Spleen (tissue), 11 donors: ENCODE measurements at regions not wholly inside any gene's neighbourhood (a gene's known extent, or its start where the extent isn't known, plus 50 kb on each side); places are given as distances from the start of the nearest gene placed in this dataset.
"Not testable (repeated sequence)": the region's sequence is repeated elsewhere in the genome, so short reads cannot be mapped to it uniquely, and the experiment has no call there.

Experiments used
- DNase-seq: peaks from one replicate; pipeline ENCODE4 v3.0.0-alpha.2; 2020
- H3K27ac ChIP-seq, 8 donors: fragments of 200-600 bp; sonication (generic) in 7 of 8; 1 replicate in 4 of 8; 2 replicates in 4 of 8; pipeline versions ENCODE4 v1.5.0 to v1.8.0; 2016 to 2021; ENCODE audit warnings: inconsistent platforms in 4 of 8, mild to moderate bottlenecking in 4 of 8, moderate library complexity in 1 of 8
- H3K27me3 ChIP-seq, 7 donors: fragments of 200-600 bp; sonication (generic) in 6 of 7; replicated peaks in 1 of 7; 1 replicate in 4 of 7; 2 replicates in 3 of 7; pipeline versions ENCODE4 v1.5.0 to v1.8.0; 2016 to 2021; ENCODE audit warnings: inconsistent platforms in 3 of 7, mild to moderate bottlenecking in 1 of 7
- H3K36me3 ChIP-seq, 6 donors: fragments of 200-600 bp; sonication (generic) in 5 of 6; 1 replicate in 4 of 6; 2 replicates in 2 of 6; pipeline versions ENCODE4 v1.5.0 to v1.8.0; 2016 to 2021; ENCODE audit warnings: inconsistent platforms in 2 of 6
- H3K4me1 ChIP-seq, 6 donors: fragments of 200-600 bp; sonication (generic) in 5 of 6; 1 replicate in 3 of 6; 2 replicates in 3 of 6; pipeline versions ENCODE4 v1.5.0 to v1.8.0; 2016 to 2021; ENCODE audit warnings: inconsistent platforms in 3 of 6
- H3K4me3 ChIP-seq, 8 donors: fragments of 200-600 bp; sonication (generic) in 7 of 8; 1 replicate in 4 of 8; 2 replicates in 4 of 8; pipeline versions ENCODE4 v1.5.0 to v1.8.0; 2016 to 2021; ENCODE audit warnings: inconsistent platforms in 4 of 8, mild to moderate bottlenecking in 4 of 8, moderate library complexity in 2 of 8
- H3K9me3 ChIP-seq, 8 donors: fragments of 200-600 bp; sonication (generic) in 7 of 8; 1 replicate in 4 of 8; 2 replicates in 4 of 8; pipeline versions ENCODE4 v1.5.0 to v1.8.0; 2016 to 2021; ENCODE audit warnings: inconsistent platforms in 4 of 8
- CTCF ChIP-seq, 11 experiments: fragments of 200-600 bp in 7 of 11; fragments of 450-650 bp in 4 of 11; sonication (generic) in 4 of 11; IDR thresholded peaks in 8 of 11; conservative IDR thresholded peaks in 3 of 11; 1 replicate in 7 of 11; 2 replicates in 4 of 11; pipeline versions ENCODE4 v1.4.0 to v1.8.0; 2016 to 2021; ENCODE audit warnings: antibody characterized with exemption in 11 of 11, inconsistent platforms in 4 of 11, mild to moderate bottlenecking in 1 of 11
- POLR2A ChIP-seq, 3 donors: fragments of 450-650 bp; IDR thresholded peaks; one replicate each; pipeline ENCODE4 v1.5.1; 2017; ENCODE audit warnings: antibody characterized with exemption in 3 of 3, mild to moderate bottlenecking in 1 of 3
- POLR2AphosphoS5 ChIP-seq, 3 donors: sonication (generic); formaldehyde crosslinking; IDR thresholded peaks; one replicate each; pipeline ENCODE4 v1.5.1; 2017; ENCODE audit warnings: antibody characterized with exemption in 3 of 3
- WGBS, 5 donors: extraction: QIAGEN DNeasy Blood & Tissue Kit in 3 of 5; methylation state at CpG; one replicate each; pipeline versions ENCODE4 v1.1.5 to v1.1.7; 2013 to 2018; 5-methylcytosine and 5-hydroxymethylcytosine counted together
- intact Hi-C: fragments of 100-400 bp; cut with DNase I; formaldehyde crosslinking; loops from one replicate; pipeline ENCODE4 v1.15.0; 2023; ENCODE audit warnings: low total_unique reads
- donor health status: healthy with polysubstance abuse.
- donor health status: DM: no; HTN: no; CAD: no; lungs with moderate emphysema.
- donor health status: DM: no; HTN: no; CAD: no.
- donor health status: Bipolar disorder and iron deficiency.
- donor health status: healthy.
- donor health status: DM: no; HTN: no; CAD: no.
- donor health status: DM: yes; HTN: yes; CAD: no.

DNA sequence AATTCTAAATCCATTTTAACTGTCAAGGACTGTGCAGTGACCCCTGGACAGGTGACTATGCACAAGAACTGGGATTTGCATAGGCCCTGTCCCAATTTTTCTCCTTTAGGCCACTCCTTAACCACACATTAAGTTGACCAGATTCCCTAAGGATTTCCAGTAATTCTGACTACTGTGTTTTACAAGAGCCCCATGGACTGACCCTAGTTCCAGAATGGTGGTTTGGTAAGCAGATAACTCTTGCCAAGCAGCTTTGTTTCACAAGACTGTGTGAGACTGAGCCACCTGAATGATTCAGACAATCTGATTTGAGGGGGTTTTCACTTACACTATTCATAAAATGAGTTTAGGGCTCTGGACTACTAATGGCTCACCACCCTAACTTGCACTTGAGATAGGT is 535.8 kb downstream of the ZBBX start:
- no peak for TF ChIP-seq POLR2A (IDR thresholded peaks at IDR 0.05)
- no peak for DNase-seq
- H3K4me1 ChIP-seq = no peaks in the 10 kb centered on the region
- no peak overlapping the region for H3K4me3 ChIP-seq
- peaks cover 0 to 26% (median 2%) of the 10 kb centered on the region in 8 donors for H3K9me3 ChIP-seq
- no peaks in the 10 kb centered on the region for H3K36me3 ChIP-seq
- no peak overlapping the region for H3K27ac ChIP-seq
- intact Hi-C loops = no loop called here
- no peaks in the 10 kb centered on the region for H3K27me3 ChIP-seq

- DNase-seq, intact Hi-C loops, H3K27me3 ChIP-seq, H3K27ac ChIP-seq, H3K36me3 ChIP-seq, H3K4me1 ChIP-seq, H3K4me3 ChIP-seq: not testable (repeated sequence)
- H3K9me3 ChIP-seq = peaks cover 0 to 26% (median 2%) of the 10 kb centered on the region in 8 donors
- WGBS, 5 donors = 89 to 97% (median 91%) methylated on average over 7 to 25 of the region's 25 CpGs
Measured at GRCh38 chr3:166842784-166843183, 537.3 kb downstream of the ZBBX start.

GRCh38 chr3:166837535-166837934 is 542.6 kb downstream of the ZBBX start:
- DNase-seq = no peak
- 52 to 76% (median 67%) methylated on average over 4 of the region's 4 CpGs for WGBS, 5 donors
- intact Hi-C loops = no loop called here
- no peaks in the 10 kb centered on the region for H3K4me1 ChIP-seq
- no peaks in the 10 kb centered on the region for H3K36me3 ChIP-seq
- H3K4me3 ChIP-seq = no peak overlapping the region
- H3K27ac ChIP-seq = no peak overlapping the region
- no peaks in the 10 kb centered on the region for H3K27me3 ChIP-seq
- peak in 2 of 11 experiments; percentile 27 to 36 for TF ChIP-seq CTCF (IDR thresholded peaks at IDR 0.05 in 8 of 11, conservative IDR thresholded peaks at IDR 0.05 in 3 of 11)
- no peak for TF ChIP-seq POLR2AphosphoS5 (IDR thresholded peaks at IDR 0.05)
- TF ChIP-seq POLR2A (IDR thresholded peaks at IDR 0.05) = no peak
- H3K9me3 ChIP-seq = peaks cover 0 to 4% (median 0%) of the 10 kb centered on the region in 8 donors

GRCh38 chr3:166836836-166837235 is 543.3 kb downstream of the ZBBX start:
- H3K27me3 ChIP-seq = no peaks in the 10 kb centered on the region
- H3K4me3 ChIP-seq = no peak overlapping the region
- no peaks in the 10 kb centered on the region for H3K9me3 ChIP-seq
- H3K4me1 ChIP-seq = no peaks in the 10 kb centered on the region
- TF ChIP-seq POLR2AphosphoS5 (IDR thresholded peaks at IDR 0.05) = no peak
- TF ChIP-seq CTCF (IDR thresholded peaks at IDR 0.05 in 8 of 11, conservative IDR thresholded peaks at IDR 0.05 in 3 of 11) = no peak
- no peak for TF ChIP-seq POLR2A (IDR thresholded peaks at IDR 0.05)
- intact Hi-C loops = no loop called here
- DNase-seq = no peak
- 83 to 98% (median 93%) methylated on average over 1 of the region's 1 CpG for WGBS, 5 donors
- H3K27ac ChIP-seq = no peak overlapping the region
- no peaks in the 10 kb centered on the region for H3K36me3 ChIP-seq

DNA sequence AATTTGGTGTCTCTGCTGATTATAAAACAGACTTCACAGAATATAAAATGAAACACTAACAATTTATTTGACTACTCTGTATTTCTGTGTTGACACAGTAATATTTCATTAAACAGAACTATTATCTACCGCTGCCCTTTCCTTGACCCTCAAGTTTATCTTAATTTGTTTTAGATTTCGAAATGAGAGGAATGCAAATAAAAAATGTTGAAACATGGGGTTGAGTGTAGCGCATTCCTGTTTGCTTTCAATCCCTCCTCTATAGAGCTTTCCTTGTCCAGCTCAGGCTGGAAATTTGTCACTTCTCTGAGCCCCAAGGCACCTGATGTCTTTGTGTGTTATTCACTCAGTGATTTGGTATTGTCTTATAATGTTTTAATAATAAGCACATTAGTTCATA is 550.2 kb downstream of the ZBBX start:
- no peaks in the 10 kb centered on the region for H3K9me3 ChIP-seq
- H3K36me3 ChIP-seq = no peaks in the 10 kb centered on the region
- intact Hi-C loops = no loop called here
- WGBS, 5 donors = 68 to 84% (median 81%) methylated on average over 3 of the region's 3 CpGs
- no peak overlapping the region for H3K4me3 ChIP-seq
- no peaks in the 10 kb centered on the region for H3K27me3 ChIP-seq
- no peak overlapping the region for H3K27ac ChIP-seq
- TF ChIP-seq POLR2AphosphoS5 (IDR thresholded peaks at IDR 0.05) = no peak
- no peak for TF ChIP-seq POLR2A (IDR thresholded peaks at IDR 0.05)
- TF ChIP-seq CTCF (IDR thresholded peaks at IDR 0.05 in 8 of 11, conservative IDR thresholded peaks at IDR 0.05 in 3 of 11) = no peak
- DNase-seq = no peak
- no peaks in the 10 kb centered on the region for H3K4me1 ChIP-seq
